Chondrocyte (in vitro differentiated cells): ENCODE measurements at regions not wholly inside any gene's neighbourhood (a gene's known extent, or its start where the extent isn't known, plus 50 kb on each side); places are given as distances from the start of the nearest gene placed in this dataset.

Experiments used
- DNase-seq: peaks from one replicate; pipeline ENCODE4 v3.0.0; 2021; ENCODE audit warnings: mixed read lengths, low spot score
- H3K27ac Mint-ChIP-seq: one replicate; pipeline ENCODE4 v1.8.0; 2021; ENCODE audit warnings: mild to moderate bottlenecking, moderate library complexity, mixed read lengths; ENCODE audit not compliant: unreplicated experiment
- H3K27me3 Mint-ChIP-seq: 2 replicates; pipeline ENCODE4 v1.8.0; 2021; ENCODE audit warnings: low read depth, mixed read lengths
- H3K36me3 Mint-ChIP-seq: 2 replicates; pipeline ENCODE4 v1.8.0; 2021; ENCODE audit warnings: low read depth, mixed read lengths
- H3K4me1 Mint-ChIP-seq: 2 replicates; pipeline ENCODE4 v1.8.0; 2021; ENCODE audit warnings: low read depth, mild to moderate bottlenecking, mixed read lengths
- H3K4me3 Mint-ChIP-seq: one replicate; pipeline ENCODE4 v1.8.0; 2021; ENCODE audit warnings: mild to moderate bottlenecking, moderate library complexity, mixed read lengths; ENCODE audit not compliant: unreplicated experiment
- H3K9me3 Mint-ChIP-seq: 2 replicates; pipeline ENCODE4 v1.8.0; 2021; ENCODE audit warnings: low read depth, mixed read lengths
- TF ChIP-seq, protein P1 (sequence below): fragments of 200-600 bp; sonication (generic); IDR thresholded peaks from 2 replicates; pipeline ENCODE4 v1.5.0; 2021; ENCODE audit warnings: antibody characterized with exemption, mild to moderate bottlenecking, moderate library complexity

DNA sequence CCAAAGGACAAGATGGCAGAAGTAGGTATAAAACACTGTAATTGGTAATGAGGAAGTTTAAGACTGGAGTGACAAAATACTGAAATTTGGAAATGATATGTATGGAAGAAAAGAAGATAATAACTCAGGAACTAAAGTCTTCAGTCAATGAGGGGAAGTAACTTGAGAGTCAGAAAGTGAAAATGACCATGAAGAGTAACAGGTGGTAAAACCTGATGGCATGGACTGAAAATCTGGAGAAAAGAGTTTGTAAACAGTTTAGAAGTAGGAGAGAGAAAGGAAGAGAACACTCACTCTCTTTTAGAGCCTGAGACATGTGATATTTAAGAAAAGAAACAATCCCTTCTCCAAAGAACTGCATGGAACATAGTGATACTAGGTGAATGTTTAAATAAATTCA is 387.9 kb downstream of the PYDC2 start:
- Mint-ChIP-seq H3K36me3 (no peaks in the 10 kb centered on the region), H3K4me1 (no peaks in the 10 kb centered on the region)
- TF ChIP-seq, protein P1, sequence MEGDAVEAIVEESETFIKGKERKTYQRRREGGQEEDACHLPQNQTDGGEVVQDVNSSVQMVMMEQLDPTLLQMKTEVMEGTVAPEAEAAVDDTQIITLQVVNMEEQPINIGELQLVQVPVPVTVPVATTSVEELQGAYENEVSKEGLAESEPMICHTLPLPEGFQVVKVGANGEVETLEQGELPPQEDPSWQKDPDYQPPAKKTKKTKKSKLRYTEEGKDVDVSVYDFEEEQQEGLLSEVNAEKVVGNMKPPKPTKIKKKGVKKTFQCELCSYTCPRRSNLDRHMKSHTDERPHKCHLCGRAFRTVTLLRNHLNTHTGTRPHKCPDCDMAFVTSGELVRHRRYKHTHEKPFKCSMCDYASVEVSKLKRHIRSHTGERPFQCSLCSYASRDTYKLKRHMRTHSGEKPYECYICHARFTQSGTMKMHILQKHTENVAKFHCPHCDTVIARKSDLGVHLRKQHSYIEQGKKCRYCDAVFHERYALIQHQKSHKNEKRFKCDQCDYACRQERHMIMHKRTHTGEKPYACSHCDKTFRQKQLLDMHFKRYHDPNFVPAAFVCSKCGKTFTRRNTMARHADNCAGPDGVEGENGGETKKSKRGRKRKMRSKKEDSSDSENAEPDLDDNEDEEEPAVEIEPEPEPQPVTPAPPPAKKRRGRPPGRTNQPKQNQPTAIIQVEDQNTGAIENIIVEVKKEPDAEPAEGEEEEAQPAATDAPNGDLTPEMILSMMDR, result no peak

DNA sequence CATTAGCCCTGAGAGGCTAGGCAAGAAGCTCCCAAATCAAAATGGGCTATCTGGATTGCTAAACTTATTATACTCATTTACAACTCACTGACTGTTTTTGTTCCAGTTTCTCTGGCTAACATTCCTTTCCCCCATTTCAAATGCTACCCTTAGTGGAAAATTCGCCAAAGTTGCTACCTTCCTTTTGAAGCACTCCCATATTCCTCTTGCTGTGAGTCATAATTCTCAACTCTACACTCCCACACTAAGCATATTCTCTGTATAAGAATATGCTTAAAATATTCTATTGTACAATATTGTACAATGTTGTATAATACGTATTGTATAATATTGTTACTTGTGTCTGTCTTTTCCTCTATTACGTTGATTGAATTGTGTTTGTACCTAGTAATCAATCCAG is 398.6 kb downstream of the PYDC2 start:
- TF ChIP-seq, protein P1, result no peak
- Mint-ChIP-seq H3K27ac (no peak overlapping the region), H3K4me3 (no peak overlapping the region), H3K27me3 (peaks cover 7% of the 10 kb centered on the region), H3K4me1 (no peaks in the 10 kb centered on the region), H3K36me3 (no peaks in the 10 kb centered on the region), H3K9me3 (peaks cover 12% of the 10 kb centered on the region)
- DNase-seq, result no peak

More for the DNA sequence above, 387.9 kb downstream of the PYDC2 start:
- no peak for DNase-seq
- no peak overlapping the region for H3K4me3 Mint-ChIP-seq
- peaks cover 3% of the 10 kb centered on the region for H3K27me3 Mint-ChIP-seq
- no peaks in the 10 kb centered on the region for H3K9me3 Mint-ChIP-seq
- no peak overlapping the region for H3K27ac Mint-ChIP-seq

DNA sequence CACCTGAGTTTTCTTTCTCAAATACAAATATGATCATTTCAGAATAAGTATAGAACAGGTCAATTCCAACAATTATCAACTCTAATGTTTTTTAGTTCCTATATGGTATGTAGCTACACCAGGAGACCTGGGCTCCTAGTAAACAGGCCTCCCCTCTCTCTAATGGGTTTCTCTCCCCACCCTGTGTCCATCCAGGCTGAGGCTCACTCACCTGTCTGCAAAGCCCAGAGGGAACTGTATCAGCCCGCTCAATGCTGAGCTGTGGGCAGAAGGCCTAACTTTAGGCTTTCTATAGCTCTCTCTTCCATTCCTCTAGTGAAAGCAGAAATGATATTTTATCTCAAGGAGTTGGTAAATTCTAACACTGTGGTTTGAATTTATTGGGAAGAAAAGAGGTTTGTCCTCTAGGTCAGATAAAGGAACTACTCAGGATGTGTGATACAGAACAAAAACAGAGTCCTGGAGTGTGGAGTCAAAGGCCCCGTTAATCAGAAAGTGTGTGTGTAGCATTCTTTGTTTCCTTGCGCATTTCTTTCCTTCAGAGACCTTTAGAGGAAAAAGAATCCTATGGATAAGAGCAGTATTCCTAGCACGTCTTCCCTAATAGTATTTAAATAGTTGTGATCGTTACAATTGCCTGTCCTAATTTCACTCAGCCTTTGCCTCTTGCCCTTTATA is 408.9 kb downstream of the PYDC2 start:
- peaks cover 3% of the 10 kb centered on the region for H3K27me3 Mint-ChIP-seq
- H3K9me3 Mint-ChIP-seq, result peaks cover 5% of the 10 kb centered on the region
- TF ChIP-seq, protein P1, result no peak
- no peaks in the 10 kb centered on the region for H3K4me1 Mint-ChIP-seq
- no peak overlapping the region for H3K4me3 Mint-ChIP-seq
- no peaks in the 10 kb centered on the region for H3K36me3 Mint-ChIP-seq
- no peak overlapping the region for H3K27ac Mint-ChIP-seq
- no peak for DNase-seq

DNA sequence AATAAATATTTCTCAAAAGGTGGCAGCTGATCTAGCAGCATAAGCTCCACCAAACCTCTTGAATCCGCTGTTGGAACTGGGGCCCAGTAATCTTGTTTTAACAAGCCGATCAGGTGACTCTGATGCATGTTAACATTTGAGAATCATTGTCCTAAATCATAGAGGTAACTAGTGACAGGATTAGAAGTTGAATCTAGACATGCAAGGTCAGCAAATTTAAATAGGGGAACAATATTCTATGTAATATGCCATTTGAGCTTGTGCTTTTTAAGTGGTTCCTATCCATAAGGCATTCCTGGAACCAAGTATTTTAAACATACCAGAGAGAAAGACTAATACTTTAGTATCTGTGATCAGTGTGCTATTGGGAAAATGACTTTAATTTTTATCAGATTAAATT is 412.8 kb downstream of the PYDC2 start:
- DNase-seq, result no peak
- H3K36me3 Mint-ChIP-seq, result no peaks in the 10 kb centered on the region
- peaks cover 3% of the 10 kb centered on the region for H3K27me3 Mint-ChIP-seq
- no peak overlapping the region for H3K4me3 Mint-ChIP-seq
- TF ChIP-seq, protein P1, result no peak
- peaks cover under 1% of the 10 kb centered on the region for H3K9me3 Mint-ChIP-seq
- H3K27ac Mint-ChIP-seq, result no peak overlapping the region
- no peaks in the 10 kb centered on the region for H3K4me1 Mint-ChIP-seq

DNA sequence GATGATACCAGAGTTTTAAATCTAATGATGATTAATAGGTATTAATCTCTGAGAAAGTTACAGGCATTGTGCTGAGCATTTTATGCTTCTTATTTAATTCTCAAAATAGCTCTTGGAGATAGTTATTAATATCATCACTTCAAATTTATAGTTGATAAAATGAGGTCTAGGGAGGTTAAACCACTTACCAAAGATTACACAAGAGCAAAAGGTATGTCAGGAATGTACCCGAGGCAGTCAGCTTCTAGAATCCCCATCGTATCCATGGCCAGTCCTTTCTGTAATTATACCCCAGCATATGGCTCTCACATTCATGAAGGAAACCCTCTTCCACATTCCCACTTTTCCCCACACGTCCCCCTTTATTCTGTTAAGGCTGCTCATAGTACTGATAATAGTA is 421.3 kb downstream of the PYDC2 start:
- no peak for DNase-seq
- Mint-ChIP-seq H3K36me3 (no peaks in the 10 kb centered on the region), H3K27me3 (no peaks in the 10 kb centered on the region), H3K27ac (no peak overlapping the region), H3K9me3 (no peaks in the 10 kb centered on the region), H3K4me3 (no peak overlapping the region), H3K4me1 (peaks cover 13% of the 10 kb centered on the region)
- TF ChIP-seq, protein P1, result no peak
